Glutamatergic neuron (in vitro differentiated cells): ENCODE measurements at regions not wholly inside any gene's neighbourhood (a gene's known extent, or its start where the extent isn't known, plus 50 kb on each side); places are given as distances from the start of the nearest gene placed in this dataset.

Source experiments
- DNase-seq: peaks from one replicate; pipeline ENCODE4 v3.0.0; 2022
- H3K27ac Mint-ChIP-seq: one replicate; pipeline ENCODE4 v1.8.0; 2020; ENCODE audit warnings: mild to moderate bottlenecking, mixed read lengths, inconsistent platforms; ENCODE audit not compliant: unreplicated experiment
- H3K27me3 Mint-ChIP-seq: one replicate; pipeline ENCODE4 v1.8.0; 2020; ENCODE audit warnings: mild to moderate bottlenecking, moderate library complexity, mixed read lengths, inconsistent platforms; ENCODE audit not compliant: unreplicated experiment
- H3K36me3 Mint-ChIP-seq: one replicate; pipeline ENCODE4 v1.8.0; 2020; ENCODE audit warnings: mild to moderate bottlenecking, mixed read lengths, inconsistent platforms; ENCODE audit not compliant: unreplicated experiment
- H3K4me1 Mint-ChIP-seq: one replicate; pipeline ENCODE4 v1.8.0; 2020; ENCODE audit warnings: mild to moderate bottlenecking, low read depth, mixed read lengths, inconsistent platforms; ENCODE audit not compliant: unreplicated experiment
- H3K4me3 Mint-ChIP-seq: one replicate; pipeline ENCODE4 v1.8.0; 2020; ENCODE audit warnings: mild to moderate bottlenecking, mixed read lengths, inconsistent platforms; ENCODE audit not compliant: unreplicated experiment
- H3K9me3 Mint-ChIP-seq: one replicate; pipeline ENCODE4 v1.8.0; 2020; ENCODE audit warnings: mild to moderate bottlenecking, moderate library complexity, mixed read lengths, inconsistent platforms; ENCODE audit not compliant: unreplicated experiment
- CTCF ChIP-seq: fragments of 200-600 bp; sonication (generic); IDR thresholded peaks from one replicate; pipeline ENCODE4 v1.5.0; 2021; ENCODE audit not compliant: partially characterized antibody, unreplicated experiment

- Mint-ChIP-seq H3K9me3 (no peaks in the 10 kb centered on the region), H3K36me3 (no peaks in the 10 kb centered on the region), H3K27me3 (no peaks in the 10 kb centered on the region), H3K4me1 (no peaks in the 10 kb centered on the region), H3K27ac (no peak overlapping the region), H3K4me3 (no peak overlapping the region)
- no peak for TF ChIP-seq CTCF
- DNase-seq: no peak
These were observed 56.6 kb upstream of the IL6 start for GRCh38 chr7:22670422-22670815.

DNA sequence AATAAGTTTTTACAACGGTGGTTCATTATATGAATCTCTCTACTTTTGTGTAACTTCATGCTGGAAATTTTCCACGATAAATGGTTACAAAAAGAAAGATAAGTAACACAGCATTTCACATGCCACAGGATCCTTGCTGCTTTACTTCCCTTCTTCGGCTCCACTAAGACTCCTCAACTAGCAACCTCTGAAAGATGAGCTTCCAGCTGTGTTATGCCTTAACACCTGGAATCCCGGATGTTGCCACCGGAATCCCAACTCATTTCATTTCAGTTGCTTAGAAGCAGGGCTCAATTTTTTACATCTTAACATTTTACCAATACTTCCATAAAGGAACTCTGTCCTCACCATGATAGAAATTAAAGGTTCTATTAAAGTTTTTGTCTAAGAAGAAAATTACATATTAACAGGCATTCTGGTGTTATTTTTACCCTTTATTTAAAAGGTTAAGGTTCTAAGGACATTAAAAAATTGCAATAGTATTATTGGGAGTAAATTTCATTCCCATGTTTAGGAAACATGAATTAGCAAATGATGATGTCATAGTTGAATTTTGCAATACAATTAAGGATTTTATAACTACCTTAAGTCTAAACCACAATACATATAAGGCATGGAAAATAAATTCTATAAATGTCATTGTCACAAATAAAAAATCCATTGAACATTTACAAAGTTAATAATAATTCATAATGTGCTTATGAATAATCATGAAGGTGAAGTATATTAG is 57.1 kb upstream of the IL6 start:
- no peaks in the 10 kb centered on the region for H3K9me3 Mint-ChIP-seq
- no peak for DNase-seq
- H3K4me3 Mint-ChIP-seq: no peak overlapping the region
- no peak overlapping the region for H3K27ac Mint-ChIP-seq
- no peaks in the 10 kb centered on the region for H3K4me1 Mint-ChIP-seq
- no peak for TF ChIP-seq CTCF
- H3K27me3 Mint-ChIP-seq: no peaks in the 10 kb centered on the region
- H3K36me3 Mint-ChIP-seq: no peaks in the 10 kb centered on the region

- TF ChIP-seq CTCF: no peak
- no peak for DNase-seq
- no peaks in the 10 kb centered on the region for H3K36me3 Mint-ChIP-seq
- no peak overlapping the region for H3K27ac Mint-ChIP-seq
- H3K27me3 Mint-ChIP-seq: no peaks in the 10 kb centered on the region
- H3K9me3 Mint-ChIP-seq: no peaks in the 10 kb centered on the region
- H3K4me3 Mint-ChIP-seq: no peak overlapping the region
- H3K4me1 Mint-ChIP-seq: no peaks in the 10 kb centered on the region
These were observed 58.0 kb upstream of the IL6 start for GRCh38 chr7:22668971-22669401.

DNA sequence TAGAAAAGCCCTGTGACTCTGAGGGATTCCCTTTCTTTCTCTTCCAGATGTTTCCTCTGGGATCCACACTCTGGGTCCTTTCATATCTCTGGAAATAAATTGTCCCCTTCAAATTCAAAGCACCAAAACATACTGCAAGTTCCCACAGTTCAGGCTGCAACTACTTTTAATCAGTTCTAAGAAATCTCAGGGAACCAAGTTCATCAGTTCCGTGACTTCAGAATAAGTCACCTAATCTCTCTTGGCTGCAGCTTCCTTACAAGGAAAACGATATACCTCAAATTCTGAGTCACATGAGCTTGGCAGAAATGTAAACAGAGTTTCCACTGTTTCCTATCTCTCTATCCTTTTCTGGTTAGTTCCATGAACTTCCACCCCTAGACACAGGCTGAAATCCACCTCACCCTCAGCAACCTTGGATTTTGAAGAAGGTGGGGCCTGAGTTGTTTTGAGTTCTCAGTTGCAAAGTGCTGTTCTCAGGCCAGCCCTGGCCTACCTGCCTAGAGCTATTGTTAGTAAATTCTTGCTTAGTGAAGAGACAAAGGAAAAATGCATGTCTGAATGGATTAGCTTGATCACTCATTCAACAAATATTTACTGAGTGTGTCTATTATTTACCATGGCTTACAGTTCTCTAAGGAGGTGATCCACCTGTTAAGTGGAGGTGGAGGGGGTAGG is 59.3 kb upstream of the IL6 start:
- H3K27me3 Mint-ChIP-seq: no peaks in the 10 kb centered on the region
- DNase-seq: no peak

More for the DNA sequence above, 59.3 kb upstream of the IL6 start:
- H3K36me3 Mint-ChIP-seq: no peaks in the 10 kb centered on the region
- H3K27ac Mint-ChIP-seq: no peak overlapping the region
- TF ChIP-seq CTCF: no peak
- H3K4me1 Mint-ChIP-seq: no peaks in the 10 kb centered on the region
- H3K4me3 Mint-ChIP-seq: no peak overlapping the region
- no peaks in the 10 kb centered on the region for H3K9me3 Mint-ChIP-seq
